Esophagus (tissue), 2 donors: ENCODE measurements at regions not wholly inside any gene's neighbourhood (a gene's known extent, or its start where the extent isn't known, plus 50 kb on each side); places are given as distances from the start of the nearest gene placed in this dataset.

Experiments
- H3K27ac ChIP-seq, 2 donors: one replicate each; pipeline ENCODE4 v1.5.1; 2013; ENCODE audit warnings: low read depth in 2 of 2, mild to moderate bottlenecking in 2 of 2, inconsistent platforms in 1 of 2, low read length in 1 of 2, moderate library complexity in 1 of 2
- H3K27me3 ChIP-seq, 2 donors: one replicate each; pipeline ENCODE4 v1.6.1; 2013; ENCODE audit warnings: low read length in 2 of 2, control low read depth in 1 of 2, mild to moderate bottlenecking in 1 of 2; ENCODE audit not compliant: insufficient read depth in 2 of 2, control insufficient read depth in 1 of 2
- H3K36me3 ChIP-seq, 2 donors: one replicate each; pipeline ENCODE4 v1.6.1; 2013; ENCODE audit warnings: low read length in 1 of 2; ENCODE audit not compliant: control insufficient read depth in 2 of 2, insufficient read depth in 2 of 2
- H3K4me1 ChIP-seq, 2 donors: one replicate each; pipeline ENCODE4 v1.6.1; 2013; ENCODE audit warnings: low read length in 1 of 2; ENCODE audit not compliant: control insufficient read depth in 2 of 2, insufficient read depth in 2 of 2
- H3K4me3 ChIP-seq, 2 donors: one replicate each; pipeline ENCODE4 v1.5.1; 2013; ENCODE audit warnings: low read length in 2 of 2, mild to moderate bottlenecking in 2 of 2, low read depth in 1 of 2, moderate library complexity in 1 of 2
- H3K9me3 ChIP-seq, 2 donors: one replicate each; pipeline ENCODE4 v1.6.1; 2013; ENCODE audit warnings: mild to moderate bottlenecking in 2 of 2, low read depth in 1 of 2, low read length in 1 of 2, moderate library complexity in 1 of 2; ENCODE audit not compliant: control insufficient read depth in 2 of 2, insufficient read depth in 1 of 2
- WGBS, 2 donors: extraction: QIAGEN DNeasy Blood & Tissue Kit; methylation state at CpG; one replicate each; pipeline ENCODE4 v1.1.7; 2013; 5-methylcytosine and 5-hydroxymethylcytosine counted together
- donor health status: healthy with polysubstance abuse.
- donor health status: Bipolar disorder and iron deficiency.

DNA sequence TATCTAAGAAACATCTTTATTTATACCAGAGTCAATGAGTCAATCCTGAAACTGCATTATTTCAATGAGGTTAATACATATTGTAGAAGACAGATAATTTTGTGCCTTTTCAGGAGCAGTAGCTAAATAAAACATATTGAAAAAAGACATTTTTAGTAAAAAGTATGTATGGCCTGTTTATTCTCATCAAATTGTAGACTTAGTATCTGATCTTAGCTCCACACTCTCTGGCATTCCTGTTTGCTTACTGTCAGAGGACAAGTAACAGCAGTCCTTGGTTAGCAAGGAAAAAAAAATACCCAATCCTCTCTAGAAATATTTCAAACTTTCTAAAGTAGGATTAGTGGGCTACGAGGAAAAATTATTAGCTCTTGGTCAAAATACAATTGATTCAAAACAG, 50.5 kb upstream of the GUCY1A1 start:
- H3K4me1 ChIP-seq: no peaks in the 10 kb centered on the region

DNA sequence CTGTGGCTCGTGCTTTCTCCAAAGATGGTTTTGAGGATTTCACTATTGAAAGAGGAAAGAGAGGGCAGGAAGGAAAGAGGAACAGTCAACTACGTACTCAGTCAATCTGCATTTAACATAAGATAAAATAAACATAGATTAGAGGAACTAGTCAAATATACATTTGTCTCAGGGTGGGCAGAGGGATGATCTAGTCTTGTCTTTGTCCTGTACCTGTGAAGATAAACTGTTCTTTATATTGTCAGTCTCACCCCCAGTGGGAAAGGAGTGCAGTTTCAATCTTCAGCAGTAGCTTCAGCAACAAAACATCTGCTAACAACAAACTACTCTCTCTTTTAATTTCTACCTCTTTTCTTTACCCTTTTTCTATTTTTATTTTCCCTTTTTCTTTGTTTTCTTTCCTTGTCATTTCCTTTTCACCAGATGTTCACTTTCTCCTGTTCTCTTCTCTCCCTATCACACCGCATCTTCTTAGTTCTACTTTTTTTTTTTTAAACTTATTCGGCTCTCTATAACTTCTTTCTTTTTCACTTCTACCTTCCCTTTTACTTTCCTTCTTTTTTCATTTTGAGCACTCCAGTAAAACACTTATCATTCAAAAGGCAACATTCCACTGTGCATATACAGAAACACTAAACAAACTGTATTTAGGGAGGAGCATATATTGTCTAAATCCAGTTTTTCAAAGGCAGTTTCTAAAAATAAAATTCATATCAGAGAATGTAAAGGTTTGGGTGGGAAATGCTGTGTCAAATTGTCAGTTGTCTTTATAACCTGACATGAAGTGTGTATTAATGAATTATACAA, 51.4 kb upstream of the GUCY1A1 start:
- 70 to 72% methylated on average over 4 of the region's 4 CpGs for WGBS, 2 donors
- Histone ChIP-seq H3K4me3 (no peak overlapping the region), H3K36me3 (no peaks in the 10 kb centered on the region), H3K27ac (no peak overlapping the region), H3K27me3 (no peaks in the 10 kb centered on the region), H3K9me3 (peaks cover 0 to 3% of the 10 kb centered on the region in 2 donors), H3K4me1 (no peaks in the 10 kb centered on the region)

More for the DNA sequence above, 50.5 kb upstream of the GUCY1A1 start:
- WGBS, 2 donors: 66 to 87% methylated on average over 1 of the region's 1 CpG
- no peaks in the 10 kb centered on the region for H3K36me3 ChIP-seq
- H3K4me3 ChIP-seq: no peak overlapping the region
- peaks cover 0 to 3% of the 10 kb centered on the region in 2 donors for H3K9me3 ChIP-seq
- H3K27ac ChIP-seq: no peak overlapping the region
- H3K27me3 ChIP-seq: no peaks in the 10 kb centered on the region

DNA sequence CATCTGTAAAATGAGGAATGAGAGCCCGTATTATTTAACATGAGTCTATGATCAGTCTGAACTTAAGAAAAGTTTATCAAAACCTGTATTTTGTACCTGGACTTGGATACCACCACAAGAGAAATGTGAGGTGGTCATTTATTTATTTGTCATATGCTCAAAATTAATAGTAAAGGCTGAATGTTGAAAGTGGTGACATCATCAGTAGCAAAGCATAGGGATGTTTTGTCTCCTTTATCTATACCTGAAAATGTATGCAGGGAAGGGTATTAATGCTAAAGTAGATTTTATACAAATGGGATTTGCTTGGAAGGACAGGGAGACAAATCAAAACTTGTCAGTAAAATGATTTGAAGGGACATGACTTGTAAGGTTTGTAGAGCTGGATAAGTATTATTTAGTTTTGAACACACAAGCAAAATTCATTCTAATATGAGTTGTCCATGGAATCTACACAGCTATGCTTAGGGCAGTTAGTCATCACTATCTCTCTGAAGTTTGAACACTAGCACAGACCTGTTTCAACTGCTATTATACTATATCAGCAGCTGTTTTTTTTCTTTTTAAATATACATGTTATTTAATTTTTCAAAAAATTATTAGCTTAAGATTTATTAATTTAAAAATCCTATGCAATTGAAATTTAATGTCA, 52.4 kb upstream of the GUCY1A1 start:
- Histone ChIP-seq H3K27me3 (no peaks in the 10 kb centered on the region), H3K4me3 (no peak overlapping the region), H3K9me3 (peaks cover 0 to 3% of the 10 kb centered on the region in 2 donors), H3K4me1 (no peaks in the 10 kb centered on the region), H3K36me3 (no peaks in the 10 kb centered on the region), H3K27ac (no peak overlapping the region)
- WGBS, 2 donors: 92 to 95% methylated on average over 1 of the region's 1 CpG

DNA sequence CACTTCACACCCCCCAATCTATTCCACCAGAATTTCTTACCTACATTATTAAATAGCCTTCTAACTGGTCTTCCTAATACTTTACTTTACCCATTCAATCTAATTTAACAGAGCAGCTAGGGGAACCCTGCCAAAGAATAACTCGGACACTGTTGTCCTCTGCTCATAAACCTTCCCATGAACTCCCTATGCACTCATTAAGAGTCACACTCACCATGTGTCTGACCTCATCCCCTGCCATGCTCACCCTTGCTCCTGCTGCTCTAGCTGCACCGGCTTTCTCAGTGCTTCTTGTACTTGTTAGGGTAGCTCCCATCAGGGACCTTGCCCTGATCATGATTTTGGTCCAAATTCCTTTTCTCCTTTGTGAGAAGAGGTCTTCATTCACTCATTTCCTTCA, 54.6 kb upstream of the GUCY1A1 start:
- no peak overlapping the region for H3K4me3 ChIP-seq
- no peaks in the 10 kb centered on the region for H3K4me1 ChIP-seq
- WGBS, 2 donors: 82 to 86% methylated on average over 2 of the region's 2 CpGs

DNA sequence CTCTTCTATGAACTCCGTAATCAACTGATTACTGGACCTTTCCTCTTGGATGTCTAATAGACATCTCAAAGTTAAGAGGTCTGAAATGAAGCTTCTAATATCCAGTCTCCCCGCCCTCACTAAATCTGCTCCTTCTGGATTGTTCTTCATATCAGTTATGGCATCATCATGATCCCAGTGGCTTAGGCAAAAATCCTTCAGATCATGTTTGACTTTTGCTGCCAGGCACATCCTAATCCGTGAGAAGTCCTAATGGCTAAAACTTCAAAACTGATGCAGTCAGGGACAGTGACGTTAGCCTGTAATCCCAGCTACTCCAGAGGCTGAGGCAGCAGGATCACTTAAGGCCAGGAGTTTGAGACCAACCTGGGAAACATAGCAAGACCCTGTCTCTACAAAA, 55.1 kb upstream of the GUCY1A1 start:
- Histone ChIP-seq H3K27ac (no peak overlapping the region), H3K9me3 (peaks cover 0 to 3% of the 10 kb centered on the region in 2 donors), H3K4me3 (no peak overlapping the region), H3K27me3 (no peaks in the 10 kb centered on the region), H3K4me1 (no peaks in the 10 kb centered on the region), H3K36me3 (no peaks in the 10 kb centered on the region)
- 89 to 90% methylated on average over 4 of the region's 4 CpGs for WGBS, 2 donors

More for the DNA sequence above, 54.6 kb upstream of the GUCY1A1 start:
- H3K27ac ChIP-seq: no peak overlapping the region
- peaks cover 0 to 3% of the 10 kb centered on the region in 2 donors for H3K9me3 ChIP-seq
- no peaks in the 10 kb centered on the region for H3K36me3 ChIP-seq
- no peaks in the 10 kb centered on the region for H3K27me3 ChIP-seq

DNA sequence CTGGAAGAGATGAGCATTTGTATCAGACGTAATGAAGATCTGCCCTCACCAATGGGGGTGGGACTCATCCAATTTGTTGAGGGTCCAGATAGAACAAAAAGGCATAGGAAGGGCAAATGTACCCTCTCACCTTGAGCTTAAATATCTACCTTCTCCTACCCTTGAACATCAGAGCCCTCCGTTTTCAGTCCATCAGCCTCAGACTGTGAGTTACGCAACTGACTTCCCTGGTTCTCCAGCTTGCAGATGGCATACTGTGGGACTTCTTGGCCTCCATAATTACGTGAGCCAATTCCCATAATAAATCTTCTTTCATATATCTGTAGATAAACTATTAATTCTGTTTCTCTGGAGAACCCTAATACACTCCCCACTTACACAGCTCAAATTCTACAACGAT, 56.5 kb upstream of the GUCY1A1 start:
- H3K4me1 ChIP-seq: no peaks in the 10 kb centered on the region
- H3K36me3 ChIP-seq: no peaks in the 10 kb centered on the region
- no peak overlapping the region for H3K27ac ChIP-seq
- 90 to 92% methylated on average over 5 of the region's 5 CpGs for WGBS, 2 donors
- H3K9me3 ChIP-seq: peaks cover 0 to 3% of the 10 kb centered on the region in 2 donors
- no peak overlapping the region for H3K4me3 ChIP-seq
- no peaks in the 10 kb centered on the region for H3K27me3 ChIP-seq

DNA sequence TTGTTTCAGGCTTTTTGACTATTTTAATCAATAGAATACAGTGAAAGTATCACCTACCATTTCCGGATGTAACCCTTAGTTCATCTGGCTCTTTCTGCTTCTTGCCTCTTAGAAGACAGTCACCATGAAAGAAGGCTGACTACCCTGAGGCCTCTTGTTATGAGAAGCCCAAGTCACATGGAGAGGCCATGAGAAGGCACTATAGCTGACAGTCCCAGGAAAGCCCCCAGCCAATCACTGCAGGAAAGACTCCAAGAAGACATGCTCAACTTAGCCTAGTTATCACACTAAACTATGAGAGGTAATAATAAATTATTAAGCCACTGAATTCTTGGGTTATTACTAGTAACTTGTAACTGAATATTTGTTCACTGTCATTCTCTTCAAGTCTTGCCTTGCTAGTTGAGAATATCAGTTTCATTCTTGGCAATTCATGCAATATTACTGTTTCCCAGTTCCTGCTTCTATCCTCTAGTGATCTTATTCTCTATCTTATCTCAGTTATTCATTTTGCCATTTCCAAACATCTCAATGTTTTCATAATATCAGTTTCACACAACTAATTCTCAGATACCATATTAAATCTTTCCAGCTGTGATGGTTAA, 57.1 kb upstream of the GUCY1A1 start:
- WGBS, 2 donors: 81 to 94% methylated on average over 1 of the region's 1 CpG

DNA sequence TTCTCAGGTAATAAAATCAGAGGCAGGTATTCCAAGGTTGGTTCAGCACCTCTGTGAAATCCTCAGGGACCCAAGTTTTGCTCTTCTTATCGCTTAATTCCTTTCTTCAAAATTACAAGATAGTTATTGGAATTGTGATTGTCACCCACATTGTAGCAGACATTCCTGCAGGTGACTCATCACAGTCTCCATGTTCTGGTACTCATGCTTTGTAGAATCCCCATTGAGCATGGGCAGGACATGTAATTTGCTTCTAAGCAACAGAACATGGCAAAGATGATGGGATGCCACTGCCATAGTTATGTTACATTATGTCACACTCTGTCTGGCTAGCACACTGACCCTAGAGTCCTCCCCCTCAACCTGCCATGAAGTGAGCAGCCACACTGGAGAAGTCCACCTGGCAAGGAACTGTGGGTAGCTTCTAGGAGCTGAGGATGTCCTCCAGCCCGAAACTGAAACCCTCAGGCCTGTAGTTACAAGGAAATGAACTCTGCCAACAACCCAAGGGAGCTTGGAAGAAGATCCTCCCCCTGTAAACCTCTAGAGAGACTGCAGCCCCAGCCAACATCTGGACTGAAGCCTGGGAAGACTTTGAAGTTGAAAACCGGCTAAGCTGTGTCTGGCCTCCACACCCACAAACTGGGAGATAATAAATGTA, 58.3 kb upstream of the GUCY1A1 start:
- 48 to 55% methylated on average over 3 of the region's 3 CpGs for WGBS, 2 donors
- H3K4me3 ChIP-seq: no peak overlapping the region
- no peaks in the 10 kb centered on the region for H3K4me1 ChIP-seq
- H3K27ac ChIP-seq: no peak overlapping the region
- no peaks in the 10 kb centered on the region for H3K27me3 ChIP-seq
- peaks cover 0 to 3% of the 10 kb centered on the region in 2 donors for H3K9me3 ChIP-seq
- no peaks in the 10 kb centered on the region for H3K36me3 ChIP-seq

More for the DNA sequence above, 57.1 kb upstream of the GUCY1A1 start:
- Histone ChIP-seq H3K4me1 (no peaks in the 10 kb centered on the region), H3K27ac (no peak overlapping the region), H3K27me3 (no peaks in the 10 kb centered on the region), H3K9me3 (peaks cover 0 to 3% of the 10 kb centered on the region in 2 donors), H3K36me3 (no peaks in the 10 kb centered on the region), H3K4me3 (no peak overlapping the region)

DNA sequence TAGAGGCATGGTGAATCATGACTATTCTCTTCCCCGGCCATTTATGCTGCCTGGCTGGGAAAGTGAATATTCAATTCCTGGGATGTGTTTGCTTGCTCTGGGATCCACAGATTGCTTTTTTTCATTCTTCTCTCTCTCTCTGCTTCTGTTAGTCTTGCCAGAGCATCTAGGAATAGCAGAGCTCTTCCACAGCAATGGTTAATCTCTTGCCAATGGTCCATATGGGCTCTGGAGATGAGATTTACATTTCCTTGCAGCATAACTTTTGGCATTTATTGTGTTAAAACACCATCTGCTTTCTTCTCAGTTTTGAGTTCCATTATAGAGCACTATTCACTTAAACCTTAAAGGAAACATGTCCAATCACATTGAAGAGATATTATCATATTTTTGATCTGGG, 59.2 kb upstream of the GUCY1A1 start:
- Histone ChIP-seq H3K9me3 (peaks cover 0 to 3% of the 10 kb centered on the region in 2 donors), H3K4me1 (no peaks in the 10 kb centered on the region), H3K27ac (no peak overlapping the region), H3K4me3 (no peak overlapping the region), H3K27me3 (no peaks in the 10 kb centered on the region), H3K36me3 (no peaks in the 10 kb centered on the region)
- 93 to 96% methylated on average over 1 of the region's 1 CpG for WGBS, 2 donors
